Spinal cord (tissue), 9 donors: ENCODE measurements at regions not wholly inside any gene's neighbourhood (a gene's known extent, or its start where the extent isn't known, plus 50 kb on each side); places are given as distances from the start of the nearest gene placed in this dataset.
A peak's percentile ranks its signal among the peaks of the same experiment; 100 is the strongest.

Source experiments
- DNase-seq, 6 donors: peaks; one replicate each; pipeline versions ENCODE4 v3.0.0 to v3.0.0-alpha.2; 2013 to 2015; ENCODE audit warnings: low spot score in 6 of 6, low read depth in 4 of 6
- H3K27ac ChIP-seq: one replicate; pipeline ENCODE4 v1.5.1; 2013; ENCODE audit warnings: low read depth, low read length, control low read depth
- H3K27me3 ChIP-seq: one replicate; pipeline ENCODE4 v1.6.1; 2013; ENCODE audit warnings: low read length; ENCODE audit not compliant: control insufficient read depth, insufficient read depth
- H3K36me3 ChIP-seq: one replicate; pipeline ENCODE4 v1.6.1; 2013; ENCODE audit warnings: low read length; ENCODE audit not compliant: control insufficient read depth, insufficient read depth
- H3K4me1 ChIP-seq: one replicate; pipeline ENCODE4 v1.6.1; 2013; ENCODE audit warnings: low read length; ENCODE audit not compliant: control insufficient read depth, insufficient read depth
- H3K4me3 ChIP-seq: one replicate; pipeline ENCODE4 v1.5.1; 2013; ENCODE audit warnings: low read depth, low read length, control low read depth
- H3K9me3 ChIP-seq: one replicate; pipeline ENCODE4 v1.6.1; 2013; ENCODE audit warnings: low read length; ENCODE audit not compliant: control insufficient read depth, insufficient read depth
- WGBS: methylation state at CpG from one replicate; pipeline ENCODE4 v1.1.5; 2013; ENCODE audit warnings: missing lambda C conversion rate; ENCODE audit not compliant: insufficient coverage; 5-methylcytosine and 5-hydroxymethylcytosine counted together
- donor health status: healthy.

DNA sequence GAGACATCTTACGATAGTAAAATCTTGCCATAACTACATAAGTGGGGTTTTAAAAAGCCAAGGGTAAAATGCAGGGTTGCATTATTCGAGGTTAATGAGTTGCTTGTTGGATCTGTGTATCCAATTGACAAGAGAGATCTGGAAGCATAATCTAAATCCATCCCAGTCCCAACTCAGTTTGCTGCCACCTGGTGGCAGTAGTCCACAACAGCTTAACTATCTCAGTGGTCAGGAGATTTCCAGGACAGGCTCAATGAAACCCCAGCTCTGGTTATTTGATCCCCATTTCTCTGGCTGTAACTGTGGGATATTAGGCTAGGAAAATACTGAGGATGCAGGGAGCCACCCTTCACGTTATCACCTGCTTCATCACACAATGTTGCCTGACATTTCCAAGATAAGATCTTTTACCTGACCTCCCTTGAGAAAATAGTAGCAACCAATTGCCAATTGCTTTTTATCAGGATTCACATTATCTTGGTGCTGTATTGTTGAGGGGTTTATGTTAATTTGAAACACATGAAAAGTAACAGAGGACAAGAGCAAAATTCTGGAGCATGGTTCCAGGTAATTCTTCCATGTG lies 88.2 kb upstream of the TNIP3 start:
- peak; percentile 28 to 91 (median 64) for DNase-seq
- no CpG with 5 or more reads among the region's 3 CpGs for WGBS
- H3K27ac ChIP-seq: no peak overlapping the region
- H3K27me3 ChIP-seq: no peaks in the 10 kb centered on the region
- H3K36me3 ChIP-seq: no peaks in the 10 kb centered on the region
- no peaks in the 10 kb centered on the region for H3K9me3 ChIP-seq
- no peak overlapping the region for H3K4me3 ChIP-seq
- no peaks in the 10 kb centered on the region for H3K4me1 ChIP-seq

DNA sequence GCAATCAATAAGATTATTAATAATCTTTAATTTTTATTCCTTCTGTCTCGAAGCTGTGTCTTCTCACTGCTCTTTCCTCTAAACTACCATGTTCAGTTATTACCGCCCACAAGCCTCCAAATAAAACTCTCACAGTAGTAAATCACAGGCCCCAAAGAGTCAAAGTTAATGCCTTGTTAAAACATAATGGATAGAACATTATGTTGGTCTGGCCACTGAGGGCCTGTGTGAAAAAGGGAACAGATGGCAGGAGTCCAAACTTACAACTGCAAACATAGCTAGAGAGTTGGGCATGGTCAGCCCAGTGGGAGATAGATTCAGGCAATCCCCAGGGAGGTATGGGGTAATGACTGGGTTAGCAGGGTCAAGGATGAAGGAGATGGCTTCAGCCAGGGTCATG lies 84.6 kb upstream of the TNIP3 start:
- H3K27ac ChIP-seq: no peak overlapping the region
- no peaks in the 10 kb centered on the region for H3K27me3 ChIP-seq
- H3K4me1 ChIP-seq: no peaks in the 10 kb centered on the region
- no CpG with 5 or more reads among the region's 2 CpGs for WGBS
- peak in 1 of 6 donors; percentile 8 for DNase-seq
- H3K4me3 ChIP-seq: no peak overlapping the region
- no peaks in the 10 kb centered on the region for H3K36me3 ChIP-seq
- H3K9me3 ChIP-seq: no peaks in the 10 kb centered on the region

DNA sequence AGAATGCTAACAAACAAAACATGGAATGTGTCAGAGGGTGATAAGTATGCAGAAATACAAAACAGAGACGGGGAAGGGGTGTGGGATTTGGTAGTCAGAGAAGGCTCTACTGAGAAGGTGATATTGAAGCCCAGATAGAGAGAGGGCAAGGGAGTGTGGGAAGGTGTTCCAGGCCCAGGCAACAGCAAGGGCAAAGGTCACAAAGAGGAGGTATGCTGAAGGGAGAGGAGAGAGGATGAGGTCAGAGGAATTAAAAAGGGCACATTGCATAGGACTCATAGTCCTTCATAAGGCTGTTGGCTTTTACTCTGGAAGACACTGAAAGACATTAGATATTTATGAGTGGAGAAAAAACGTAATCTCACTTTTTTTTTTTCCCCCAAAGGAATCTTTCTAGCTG lies 82.6 kb upstream of the TNIP3 start:
- no peaks in the 10 kb centered on the region for H3K27me3 ChIP-seq
- no peak overlapping the region for H3K4me3 ChIP-seq
- H3K27ac ChIP-seq: no peak overlapping the region
- no peaks in the 10 kb centered on the region for H3K4me1 ChIP-seq
- no peaks in the 10 kb centered on the region for H3K9me3 ChIP-seq
- WGBS: 56% methylated on average over 1 of the region's 2 CpGs
- no peaks in the 10 kb centered on the region for H3K36me3 ChIP-seq
- no peak for DNase-seq

DNA sequence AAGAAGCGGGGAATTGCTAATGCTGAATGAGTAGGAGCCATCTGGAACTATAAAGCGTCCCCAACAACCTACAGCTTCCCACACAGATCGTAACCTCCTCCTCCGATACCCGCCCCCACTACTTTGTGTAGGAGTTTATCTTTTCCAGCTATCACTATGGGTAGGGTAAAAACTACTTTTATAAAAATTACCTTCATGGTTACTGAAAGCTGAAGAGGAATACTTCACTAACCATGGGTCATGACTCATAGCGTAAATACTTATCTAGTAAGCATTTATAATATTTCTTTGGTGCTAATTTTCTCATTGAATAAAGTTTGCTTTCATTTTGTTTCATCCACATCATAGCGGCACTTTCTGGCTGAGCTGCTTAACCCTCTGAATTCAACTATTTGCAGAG lies 79.4 kb upstream of the TNIP3 start:
- no peak for DNase-seq
- WGBS: no CpG with 5 or more reads among the region's 7 CpGs
- no peak overlapping the region for H3K27ac ChIP-seq
- H3K4me3 ChIP-seq: no peak overlapping the region
- H3K9me3 ChIP-seq: no peaks in the 10 kb centered on the region
- no peaks in the 10 kb centered on the region for H3K36me3 ChIP-seq
- H3K4me1 ChIP-seq: no peaks in the 10 kb centered on the region
- no peaks in the 10 kb centered on the region for H3K27me3 ChIP-seq

DNA sequence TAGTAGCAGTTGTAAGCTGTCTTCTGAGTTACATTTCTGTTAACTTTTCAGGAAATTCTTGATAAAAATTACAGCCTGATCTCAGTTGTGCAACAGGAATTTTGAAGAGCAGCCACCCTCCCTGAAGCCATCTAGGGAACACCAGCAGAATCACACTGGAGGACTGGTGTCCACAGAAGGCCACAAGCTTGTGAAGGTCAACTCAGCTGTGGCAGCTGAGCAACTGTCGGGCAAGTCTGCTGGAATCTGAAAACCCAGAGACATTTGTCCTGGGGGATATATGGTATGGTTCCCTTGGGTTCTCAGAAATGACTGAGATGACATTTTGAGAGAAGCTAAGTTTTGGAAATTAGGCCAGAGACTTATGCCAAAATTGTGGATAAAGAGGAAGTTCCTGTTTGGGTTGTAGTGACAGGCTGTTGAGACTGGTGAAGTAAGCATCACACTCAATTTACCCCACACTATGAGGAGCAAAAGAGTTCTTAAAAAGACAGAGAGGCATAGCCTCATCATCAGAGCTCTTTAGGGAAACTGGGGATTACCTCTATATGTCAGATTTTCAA lies 78.1 kb upstream of the TNIP3 start:
- Histone ChIP-seq H3K27ac (no peak overlapping the region), H3K36me3 (no peaks in the 10 kb centered on the region), H3K9me3 (no peaks in the 10 kb centered on the region), H3K4me1 (no peaks in the 10 kb centered on the region), H3K4me3 (no peak overlapping the region), H3K27me3 (no peaks in the 10 kb centered on the region)
- DNase-seq: no peak
- WGBS: 80% methylated on average over 1 of the region's 1 CpG

DNA sequence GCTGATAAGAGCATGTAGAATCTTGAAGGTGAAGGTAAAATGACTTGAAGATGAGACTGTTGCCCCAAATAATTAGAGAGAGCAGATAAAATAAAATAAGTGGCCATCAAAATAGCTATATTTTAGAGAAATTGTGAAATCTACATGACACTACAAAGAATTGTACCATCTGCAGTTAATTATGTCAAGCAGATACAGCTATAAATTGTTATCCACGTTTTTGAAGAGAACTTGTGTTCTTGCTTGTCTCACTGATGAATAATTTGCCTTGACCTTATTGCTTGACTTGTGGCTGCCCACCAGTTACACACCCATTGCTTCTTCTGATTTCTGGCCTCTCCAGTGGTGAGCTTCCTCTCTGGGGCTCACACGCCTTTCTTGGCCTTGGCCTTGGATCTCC lies 75.8 kb upstream of the TNIP3 start:
- H3K27ac ChIP-seq: no peak overlapping the region
- H3K27me3 ChIP-seq: no peaks in the 10 kb centered on the region
- no peaks in the 10 kb centered on the region for H3K9me3 ChIP-seq
- no peak for DNase-seq
- 92% methylated on average over 1 of the region's 2 CpGs for WGBS
- H3K4me1 ChIP-seq: no peaks in the 10 kb centered on the region
- no peaks in the 10 kb centered on the region for H3K36me3 ChIP-seq
- H3K4me3 ChIP-seq: no peak overlapping the region

DNA sequence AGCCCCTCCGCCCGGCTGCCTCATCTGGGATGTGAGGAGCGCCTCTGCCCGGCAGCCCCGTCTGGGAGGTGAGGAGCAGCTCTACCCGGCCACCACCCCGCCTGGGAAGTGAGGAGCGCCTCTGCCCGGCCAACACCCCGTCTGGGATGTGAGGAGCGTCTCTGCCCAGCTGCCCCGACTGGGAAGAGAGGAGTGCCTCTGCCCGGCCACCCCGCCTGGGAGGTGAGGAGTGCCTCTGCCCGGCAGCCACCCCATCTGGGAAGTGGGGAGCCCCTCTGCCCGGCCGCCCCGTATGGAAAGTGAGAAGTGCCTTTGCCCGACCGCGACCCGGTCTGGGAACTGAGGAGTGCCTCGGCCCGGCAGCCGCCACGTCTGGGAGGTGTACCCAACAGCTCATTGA lies 74.3 kb upstream of the TNIP3 start:
- 97% methylated on average over 26 of the region's 26 CpGs for WGBS

DNA sequence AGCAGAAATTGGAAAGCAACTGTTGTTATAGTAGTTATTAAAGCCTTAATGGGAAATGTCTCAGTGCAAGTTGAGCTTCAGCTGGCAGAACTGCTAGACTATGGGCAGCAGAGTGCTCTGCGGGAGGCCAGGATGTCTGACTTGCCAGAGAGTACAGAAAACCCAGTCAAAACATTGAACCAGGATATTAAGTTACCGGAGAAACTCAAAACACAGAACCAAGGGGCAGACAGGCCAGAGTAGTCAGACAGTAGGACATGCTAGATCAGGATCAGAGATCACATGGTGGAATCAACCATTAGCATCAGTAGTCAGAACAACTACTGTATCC lies 72.9 kb upstream of the TNIP3 start:
- no peaks in the 10 kb centered on the region for H3K4me1 ChIP-seq
- H3K4me3 ChIP-seq: no peak overlapping the region
- no peak for DNase-seq
- no peaks in the 10 kb centered on the region for H3K27me3 ChIP-seq
- H3K27ac ChIP-seq: no peak overlapping the region
- H3K9me3 ChIP-seq: no peaks in the 10 kb centered on the region
- no peaks in the 10 kb centered on the region for H3K36me3 ChIP-seq
- 86% methylated on average over 2 of the region's 2 CpGs for WGBS

More for the DNA sequence above, 74.3 kb upstream of the TNIP3 start:
- Histone ChIP-seq H3K4me3 (no peak overlapping the region), H3K9me3 (no peaks in the 10 kb centered on the region), H3K27ac (no peak overlapping the region), H3K27me3 (no peaks in the 10 kb centered on the region), H3K36me3 (no peaks in the 10 kb centered on the region), H3K4me1 (no peaks in the 10 kb centered on the region)
- DNase-seq: no peak

DNA sequence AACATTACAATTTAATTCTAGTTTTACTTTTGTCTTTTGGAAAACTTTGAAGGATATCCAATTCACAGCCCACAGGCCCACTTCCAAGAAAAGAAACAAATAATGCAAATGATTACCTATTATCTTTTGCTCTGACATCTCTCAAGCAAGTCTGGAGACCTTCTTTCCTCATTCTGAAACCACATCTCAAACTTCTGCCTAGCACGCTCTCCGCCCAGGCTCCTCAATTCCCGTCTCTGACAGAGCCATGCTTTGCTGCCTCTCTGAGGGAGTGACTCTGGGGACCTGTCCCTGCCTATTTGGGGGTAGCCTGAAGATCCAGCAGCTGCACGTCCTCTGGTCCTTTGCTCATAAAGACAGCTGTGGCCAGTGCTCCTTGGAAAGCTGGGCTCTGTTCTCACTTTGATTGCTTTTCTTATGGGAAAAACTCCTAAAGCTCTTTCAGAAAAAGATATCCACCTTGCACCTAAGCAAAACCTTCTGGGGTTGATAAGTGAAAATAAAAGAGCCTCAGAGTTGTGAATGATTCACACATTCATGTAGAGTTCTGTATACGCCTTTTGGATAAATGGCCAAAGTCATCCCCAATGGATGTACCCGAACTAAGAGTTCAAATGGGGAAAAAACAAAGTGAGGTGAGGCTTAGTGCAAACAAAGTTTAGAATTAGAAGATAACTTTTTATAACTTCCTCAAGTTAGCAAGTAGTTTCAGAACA lies 72.4 kb upstream of the TNIP3 start:
- Histone ChIP-seq H3K4me3 (no peak overlapping the region), H3K36me3 (no peaks in the 10 kb centered on the region), H3K9me3 (no peaks in the 10 kb centered on the region), H3K27me3 (no peaks in the 10 kb centered on the region), H3K4me1 (no peaks in the 10 kb centered on the region), H3K27ac (no peak overlapping the region)
- WGBS: 95% methylated on average over 5 of the region's 6 CpGs
- no peak for DNase-seq

DNA sequence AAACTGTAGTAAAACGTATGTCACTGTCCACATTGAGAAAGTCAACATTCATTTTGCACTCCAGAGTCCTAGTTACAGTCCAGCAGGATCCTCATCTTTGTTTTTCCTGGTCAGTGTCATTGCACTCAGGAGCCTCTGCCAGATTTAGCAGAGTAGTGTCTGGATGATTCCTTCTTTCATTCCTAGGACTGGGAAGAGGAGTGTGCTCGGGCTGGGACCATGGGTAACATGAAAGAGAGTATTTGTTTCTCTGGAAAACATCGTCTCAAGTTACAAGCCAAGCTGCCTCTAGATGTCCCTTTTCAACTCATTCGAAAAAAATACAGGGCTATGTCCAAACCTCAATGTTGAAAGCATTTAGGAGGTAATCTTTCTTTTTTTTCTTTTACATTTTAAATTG lies 69.9 kb upstream of the TNIP3 start:
- Histone ChIP-seq H3K27me3 (no peaks in the 10 kb centered on the region), H3K4me1 (no peaks in the 10 kb centered on the region), H3K9me3 (no peaks in the 10 kb centered on the region), H3K4me3 (no peak overlapping the region), H3K36me3 (no peaks in the 10 kb centered on the region), H3K27ac (no peak overlapping the region)
- no CpG with 5 or more reads among the region's 4 CpGs for WGBS
- peak in 1 of 6 donors; percentile 13 for DNase-seq
